Mucosa of stomach (tissue), 1 donor: ENCODE measurements at regions not wholly inside any gene's neighbourhood (a gene's known extent, or its start where the extent isn't known, plus 50 kb on each side); places are given as distances from the start of the nearest gene placed in this dataset.

Experiments used
- H3K27me3 ChIP-seq: one replicate; pipeline ENCODE4 v1.7.0; 2013; ENCODE audit warnings: mild to moderate bottlenecking, low read length; ENCODE audit not compliant: control insufficient read depth, insufficient read depth
- H3K36me3 ChIP-seq: one replicate; pipeline ENCODE4 v1.7.0; 2013; ENCODE audit warnings: low read length; ENCODE audit not compliant: control insufficient read depth, insufficient read depth
- H3K4me1 ChIP-seq: one replicate; pipeline ENCODE4 v1.7.0; 2013; ENCODE audit warnings: mild to moderate bottlenecking, low read length; ENCODE audit not compliant: control insufficient read depth, insufficient read depth
- H3K4me3 ChIP-seq: one replicate; pipeline ENCODE4 v1.7.0; 2013; ENCODE audit warnings: low read length
- H3K9ac ChIP-seq: one replicate; pipeline ENCODE4 v1.7.0; 2013; ENCODE audit warnings: mild to moderate bottlenecking, low read length, moderate library complexity
- H3K9me3 ChIP-seq: one replicate; pipeline ENCODE4 v1.7.0; 2013; ENCODE audit warnings: mild to moderate bottlenecking, low read length, moderate library complexity; ENCODE audit not compliant: control insufficient read depth
- donor health status: Pancreatic carcinoma.

DNA sequence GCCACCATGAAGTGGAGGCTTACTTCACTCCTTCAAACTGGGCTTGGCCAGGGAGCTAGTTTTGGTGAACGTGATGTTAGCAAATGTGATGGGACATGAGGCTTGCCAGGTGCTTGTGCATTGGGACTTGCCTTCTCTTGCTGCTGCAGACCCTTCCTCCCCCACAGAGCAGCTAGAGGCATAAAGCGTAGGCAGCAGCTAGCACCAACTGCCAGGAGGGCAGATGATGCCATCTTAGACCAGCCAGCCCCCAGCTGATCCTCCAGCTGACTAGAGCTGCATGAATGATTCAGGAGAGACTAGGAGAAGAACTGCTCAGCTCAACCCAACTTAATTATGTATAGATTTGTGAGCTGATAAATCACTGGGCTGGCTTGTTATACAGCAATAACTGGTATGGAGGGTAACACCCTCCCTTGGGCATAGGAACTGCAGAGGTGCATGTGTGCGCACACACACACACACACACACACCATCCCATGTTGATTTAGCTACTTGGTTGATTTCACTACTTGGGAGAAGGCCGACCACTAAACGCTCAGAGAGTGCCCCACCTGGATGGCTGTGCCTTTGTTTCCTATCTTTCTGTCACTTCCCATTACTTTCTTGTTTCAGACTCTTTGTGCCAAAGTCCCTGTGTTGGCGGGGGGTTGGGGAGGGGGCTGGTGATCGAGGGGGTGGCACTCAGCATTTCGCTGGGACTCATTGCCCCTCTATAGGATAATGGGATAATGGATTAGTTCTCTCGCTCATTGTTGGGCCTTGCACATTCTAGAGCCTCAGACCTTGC, 202.8 kb downstream of the ADAMTS15 start:
- Histone ChIP-seq H3K36me3 (no peaks in the 10 kb centered on the region), H3K9ac (no peak overlapping the region), H3K4me1 (peaks cover 26% of the 10 kb centered on the region), H3K4me3 (no peak overlapping the region), H3K27me3 (no peaks in the 10 kb centered on the region), H3K9me3 (no peaks in the 10 kb centered on the region)

DNA sequence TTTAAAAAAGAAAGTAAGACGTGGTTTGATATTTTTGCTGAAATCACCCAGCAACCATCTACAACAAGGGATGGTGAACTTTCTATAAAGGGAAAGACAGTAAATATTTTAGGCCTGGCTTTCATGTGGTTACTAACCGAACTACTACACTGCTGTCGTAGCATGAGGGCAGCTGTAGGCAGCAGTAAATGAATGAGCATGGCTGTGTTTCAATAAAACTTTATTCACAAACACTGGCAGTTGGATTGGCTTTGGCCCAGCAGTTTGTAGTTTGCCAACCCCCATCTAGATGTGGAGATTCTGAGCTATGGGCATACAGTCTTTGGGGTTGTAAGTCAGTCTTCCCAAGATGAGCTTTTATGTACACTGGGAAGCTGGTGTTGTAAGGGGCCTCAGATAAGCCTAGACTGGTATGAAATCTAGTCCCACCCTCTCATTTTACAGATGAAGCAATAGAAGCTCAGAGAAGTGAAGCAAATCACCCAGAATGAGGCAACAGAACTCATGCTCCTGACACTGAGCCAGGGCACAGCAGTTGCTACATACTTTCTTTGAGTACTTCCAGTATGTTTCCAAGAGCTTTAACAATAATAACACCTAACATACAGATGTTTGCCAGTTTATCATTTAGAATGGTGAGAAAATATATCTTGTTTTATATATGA, 204.4 kb downstream of the ADAMTS15 start:
- no peak overlapping the region for H3K9ac ChIP-seq
- H3K4me1 ChIP-seq: peaks cover 26% of the 10 kb centered on the region
- no peaks in the 10 kb centered on the region for H3K27me3 ChIP-seq
- no peaks in the 10 kb centered on the region for H3K36me3 ChIP-seq
- H3K4me3 ChIP-seq: no peak overlapping the region
- no peaks in the 10 kb centered on the region for H3K9me3 ChIP-seq

DNA sequence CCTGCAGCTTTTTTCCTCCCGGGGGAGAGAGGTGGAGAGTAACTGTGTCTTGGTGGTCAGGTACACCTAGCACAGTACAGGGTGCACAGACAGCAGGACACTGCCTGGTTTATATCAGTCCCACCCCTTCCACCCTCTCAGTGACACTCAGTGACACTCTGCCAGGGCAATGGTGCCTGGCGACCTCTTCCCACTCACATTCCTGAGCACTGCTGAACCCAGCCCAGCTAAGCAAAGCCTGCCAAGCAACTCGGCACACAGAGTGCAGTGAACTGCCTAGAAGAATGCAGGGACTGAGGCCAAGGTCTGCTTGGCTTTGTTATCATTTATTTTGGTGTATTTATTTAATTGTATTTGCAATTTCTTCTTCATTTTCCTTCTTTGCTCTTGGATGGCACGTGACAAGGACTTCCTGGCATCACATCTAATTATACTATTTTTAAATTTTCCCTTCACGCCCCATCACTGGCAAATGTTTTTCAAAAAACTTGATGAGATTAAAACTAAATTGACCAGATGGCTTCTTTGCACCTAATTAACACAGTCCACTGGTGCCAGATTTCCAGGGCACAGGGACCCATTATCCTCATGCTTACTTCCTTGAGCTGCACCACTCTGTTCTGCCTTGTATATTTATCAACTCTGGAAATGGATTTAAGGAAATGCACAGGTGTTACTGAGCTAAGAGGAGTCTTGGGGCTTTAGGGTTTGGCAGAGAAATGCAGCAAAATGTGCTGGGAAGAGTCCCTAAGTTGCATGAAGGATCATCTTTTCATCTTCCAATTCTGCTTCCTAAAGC, 205.6 kb downstream of the ADAMTS15 start:
- H3K9me3 ChIP-seq: no peaks in the 10 kb centered on the region
- H3K36me3 ChIP-seq: no peaks in the 10 kb centered on the region
- H3K4me3 ChIP-seq: no peak overlapping the region
- H3K4me1 ChIP-seq: peaks cover 26% of the 10 kb centered on the region
- H3K9ac ChIP-seq: no peak overlapping the region
- no peaks in the 10 kb centered on the region for H3K27me3 ChIP-seq

DNA sequence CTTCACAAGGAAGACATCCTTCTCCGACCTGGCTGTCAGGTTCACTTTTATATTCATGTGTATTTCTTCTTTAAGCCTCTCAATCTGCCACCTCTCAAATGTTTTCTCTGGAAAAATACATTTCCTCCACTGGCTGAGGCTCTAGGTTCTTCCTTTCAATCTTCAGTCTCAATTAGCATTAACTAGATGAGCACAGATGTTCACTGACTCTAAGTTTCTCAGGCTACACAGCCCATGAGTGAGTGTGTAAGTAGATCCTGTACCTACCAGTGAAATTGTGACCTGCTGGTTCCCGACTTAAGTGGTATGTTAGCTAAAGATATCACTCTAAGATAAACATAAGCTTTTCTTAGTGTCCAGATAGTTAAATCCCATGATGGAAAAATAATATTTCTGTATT, 206.9 kb downstream of the ADAMTS15 start:
- Histone ChIP-seq H3K9ac (no peak overlapping the region), H3K27me3 (no peaks in the 10 kb centered on the region), H3K36me3 (no peaks in the 10 kb centered on the region), H3K9me3 (no peaks in the 10 kb centered on the region), H3K4me3 (no peak overlapping the region), H3K4me1 (peaks cover 26% of the 10 kb centered on the region)

DNA sequence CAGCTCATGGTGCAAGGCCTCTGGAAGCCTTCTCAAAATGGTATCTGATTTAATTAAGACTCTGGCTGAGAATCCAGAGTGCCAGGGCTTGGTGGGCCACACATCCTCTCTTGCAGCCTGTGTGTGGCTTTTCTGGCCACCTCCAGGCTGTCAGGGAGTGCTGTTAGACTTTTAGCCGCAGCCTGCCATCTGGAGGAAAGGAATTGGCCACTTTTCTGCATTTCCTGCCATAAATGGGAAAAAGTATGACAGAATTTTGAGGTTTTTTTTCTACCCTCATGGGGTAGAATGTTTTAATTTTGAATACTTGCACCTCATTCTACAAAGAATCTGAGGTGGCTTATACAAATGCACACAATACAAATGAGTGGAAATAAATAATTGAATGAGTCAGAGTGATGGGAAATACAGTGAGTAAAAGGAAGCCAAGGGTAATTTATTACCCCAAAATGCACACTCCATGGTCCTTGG, 218.4 kb downstream of the ADAMTS15 start:
- H3K9me3 ChIP-seq: no peaks in the 10 kb centered on the region
- H3K27me3 ChIP-seq: no peaks in the 10 kb centered on the region
- no peaks in the 10 kb centered on the region for H3K4me1 ChIP-seq
- no peaks in the 10 kb centered on the region for H3K36me3 ChIP-seq
- H3K4me3 ChIP-seq: no peak overlapping the region
- no peak overlapping the region for H3K9ac ChIP-seq

DNA sequence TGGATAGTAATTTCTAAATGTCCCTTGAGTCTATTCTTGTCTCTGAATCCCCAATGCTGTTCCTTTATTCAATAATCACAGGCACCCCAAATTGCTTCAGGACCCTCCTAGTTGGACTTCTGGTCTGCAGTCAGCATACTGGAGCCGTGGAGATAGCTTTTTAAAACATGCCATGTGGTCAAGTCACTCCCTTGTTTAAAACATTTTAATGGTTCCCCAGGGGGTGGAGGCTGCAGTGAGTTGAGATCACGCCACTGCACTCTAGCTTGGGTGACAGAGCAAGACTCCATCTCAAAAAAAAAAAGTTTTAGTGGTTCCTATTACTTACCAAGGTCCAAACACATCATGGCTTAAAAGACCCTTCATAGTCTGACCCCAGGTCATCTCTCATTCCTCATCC, 220.3 kb downstream of the ADAMTS15 start:
- no peaks in the 10 kb centered on the region for H3K36me3 ChIP-seq
- no peaks in the 10 kb centered on the region for H3K27me3 ChIP-seq
- no peaks in the 10 kb centered on the region for H3K4me1 ChIP-seq
- H3K4me3 ChIP-seq: no peak overlapping the region
- no peak overlapping the region for H3K9ac ChIP-seq
- no peaks in the 10 kb centered on the region for H3K9me3 ChIP-seq

DNA sequence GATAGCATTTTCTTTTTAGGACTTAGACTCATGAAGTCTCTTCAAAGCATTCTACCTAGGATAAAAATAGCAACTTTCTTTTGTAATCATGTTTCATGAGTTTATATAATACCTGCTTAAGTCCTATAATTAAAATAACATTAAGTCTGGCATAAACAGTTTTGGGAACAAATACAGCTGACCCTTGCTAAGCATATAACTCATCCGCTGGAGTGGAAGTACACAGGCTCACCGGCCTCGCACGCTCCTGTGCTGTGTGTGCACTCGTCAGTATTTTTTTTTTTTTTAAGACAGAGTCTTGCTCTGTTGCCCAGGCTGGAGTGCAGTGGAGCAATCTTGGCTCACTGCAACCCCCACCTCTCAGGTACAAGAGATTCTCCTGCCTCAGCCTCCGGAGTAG, 221.8 kb downstream of the ADAMTS15 start:
- H3K36me3 ChIP-seq: no peaks in the 10 kb centered on the region
- H3K27me3 ChIP-seq: no peaks in the 10 kb centered on the region
- H3K4me1 ChIP-seq: no peaks in the 10 kb centered on the region
- H3K4me3 ChIP-seq: no peak overlapping the region
- no peak overlapping the region for H3K9ac ChIP-seq
- no peaks in the 10 kb centered on the region for H3K9me3 ChIP-seq

DNA sequence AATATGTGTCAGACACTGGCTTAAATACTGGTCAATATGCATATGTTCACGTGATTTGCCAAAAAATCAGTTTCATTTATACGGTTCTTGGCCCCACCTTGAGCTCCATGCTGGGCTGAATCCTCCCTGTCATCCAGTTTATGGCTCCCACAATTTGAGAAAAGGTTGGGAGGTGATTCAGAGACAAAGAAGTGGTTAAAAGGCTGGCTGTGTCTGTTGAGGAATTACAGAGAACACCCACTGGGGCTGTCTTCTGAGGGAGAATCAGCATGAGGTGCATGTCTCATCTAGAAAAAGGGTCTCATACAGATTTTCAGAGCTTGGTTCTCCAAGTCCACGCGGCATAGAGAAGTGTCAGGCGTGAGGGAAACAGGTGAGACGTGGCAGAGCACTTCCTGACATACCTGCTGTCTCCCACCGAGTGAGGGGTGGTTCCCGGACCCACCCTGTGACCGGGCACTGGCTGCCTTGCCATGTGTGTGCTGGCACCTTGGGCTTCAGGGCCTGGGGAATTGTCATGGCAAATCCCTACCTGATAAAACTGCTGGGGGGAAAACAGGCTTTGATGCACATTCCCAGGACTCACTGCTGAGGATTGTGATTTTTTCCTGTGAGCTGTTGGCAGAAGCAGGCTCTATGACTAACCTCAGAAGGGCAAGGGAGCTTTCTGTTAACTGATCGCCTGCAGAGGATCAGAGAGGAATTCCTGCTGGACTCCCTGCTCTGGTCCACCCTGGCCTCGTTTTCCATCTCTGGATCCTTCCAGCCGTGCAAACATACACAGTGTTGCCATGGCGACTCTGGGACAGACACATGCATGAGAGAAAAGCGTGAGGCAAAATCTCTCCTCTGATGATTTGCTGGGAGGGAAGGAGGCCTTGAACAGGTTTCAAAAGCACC, 223.6 kb downstream of the ADAMTS15 start:
- no peaks in the 10 kb centered on the region for H3K9me3 ChIP-seq
- no peaks in the 10 kb centered on the region for H3K36me3 ChIP-seq
- no peak overlapping the region for H3K4me3 ChIP-seq
- no peaks in the 10 kb centered on the region for H3K4me1 ChIP-seq
- H3K9ac ChIP-seq: no peak overlapping the region
- H3K27me3 ChIP-seq: no peaks in the 10 kb centered on the region

DNA sequence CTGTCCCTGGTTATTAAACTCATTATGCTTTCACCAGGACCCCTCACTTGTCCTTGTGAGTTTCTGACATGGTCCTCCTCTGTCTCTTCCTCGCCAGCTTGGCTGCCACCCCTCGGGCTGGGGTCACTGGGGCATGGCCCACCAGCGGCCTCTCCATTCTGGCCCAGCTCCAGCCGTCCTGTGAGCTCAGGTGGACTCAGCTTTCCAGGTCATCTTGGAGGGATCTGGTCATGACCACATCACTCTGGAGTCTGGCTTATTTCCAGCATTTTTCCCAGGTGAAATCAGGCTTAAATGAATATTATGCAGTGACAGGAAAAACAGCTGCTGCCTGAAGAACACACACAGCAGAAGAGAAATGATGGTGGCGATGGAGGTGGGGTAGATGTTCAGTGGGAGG, 224.5 kb downstream of the ADAMTS15 start:
- Histone ChIP-seq H3K9ac (no peak overlapping the region), H3K4me3 (no peak overlapping the region), H3K27me3 (no peaks in the 10 kb centered on the region), H3K36me3 (no peaks in the 10 kb centered on the region), H3K4me1 (no peaks in the 10 kb centered on the region), H3K9me3 (no peaks in the 10 kb centered on the region)

DNA sequence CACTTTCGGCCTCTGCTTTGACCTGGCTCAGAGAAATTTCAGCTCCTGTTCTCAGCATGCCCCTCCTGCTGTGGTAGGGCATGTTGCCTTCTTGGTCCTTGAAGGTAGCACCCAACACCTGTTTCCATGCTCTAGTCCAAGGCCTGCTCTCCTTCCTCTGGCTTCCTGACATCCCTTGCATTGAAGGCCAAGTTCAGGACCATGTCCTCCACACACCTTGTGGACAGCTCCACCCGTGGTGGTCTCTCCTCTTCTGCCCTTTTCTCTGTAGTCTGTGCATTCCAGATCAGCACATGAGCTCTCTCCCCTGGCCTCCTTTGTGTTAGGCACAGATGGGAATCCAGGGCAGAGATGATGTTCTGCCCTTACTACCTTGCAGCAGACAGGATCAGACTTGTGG, 225.3 kb downstream of the ADAMTS15 start:
- H3K9ac ChIP-seq: no peak overlapping the region
- H3K36me3 ChIP-seq: no peaks in the 10 kb centered on the region
- H3K4me3 ChIP-seq: no peak overlapping the region
- H3K4me1 ChIP-seq: no peaks in the 10 kb centered on the region
- no peaks in the 10 kb centered on the region for H3K27me3 ChIP-seq
- H3K9me3 ChIP-seq: no peaks in the 10 kb centered on the region

DNA sequence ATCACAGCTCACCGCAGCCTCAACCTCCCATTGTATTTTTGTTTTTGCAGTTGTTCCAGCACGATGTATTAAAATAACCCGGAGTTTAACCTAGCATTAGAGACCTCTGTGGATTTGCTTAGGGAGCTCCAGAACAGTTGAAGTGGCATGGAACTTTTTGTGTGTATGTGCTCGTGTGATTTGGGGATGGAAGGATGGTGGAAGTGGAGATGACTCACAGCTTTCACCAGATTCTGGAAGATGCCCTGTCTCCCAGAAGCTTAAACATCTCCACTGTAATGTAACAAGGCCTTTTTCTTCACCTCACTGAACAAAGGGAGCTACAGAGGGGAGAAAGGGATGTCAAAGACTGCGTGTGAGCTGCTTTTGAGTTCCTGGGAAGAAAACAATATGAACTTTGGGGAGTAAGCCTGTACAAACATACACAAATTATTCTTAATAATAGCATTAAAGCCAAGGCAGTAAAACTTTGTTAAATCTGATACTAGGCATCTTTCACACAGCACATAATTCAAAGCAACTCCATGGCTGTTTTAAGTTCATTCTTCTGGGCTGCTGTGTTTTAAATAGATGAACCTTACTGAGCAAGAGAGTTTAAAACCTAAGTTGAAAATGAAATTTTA, 226.4 kb downstream of the ADAMTS15 start:
- no peaks in the 10 kb centered on the region for H3K4me1 ChIP-seq
- no peaks in the 10 kb centered on the region for H3K36me3 ChIP-seq
- no peaks in the 10 kb centered on the region for H3K27me3 ChIP-seq
- H3K9me3 ChIP-seq: no peaks in the 10 kb centered on the region
- no peak overlapping the region for H3K9ac ChIP-seq
- H3K4me3 ChIP-seq: no peak overlapping the region
